Gastroesophageal sphincter (tissue), 3 donors: ENCODE measurements at regions not wholly inside any gene's neighbourhood (a gene's known extent, or its start where the extent isn't known, plus 50 kb on each side); places are given as distances from the start of the nearest gene placed in this dataset.

Experiments
- EP300 ChIP-seq: sonication (generic); formaldehyde crosslinking; IDR thresholded peaks from one replicate; pipeline ENCODE4 v1.6.1; 2017; ENCODE audit warnings: antibody characterized with exemption, mild to moderate bottlenecking
- POLR2A ChIP-seq, 2 donors: fragments of 450-650 bp; IDR thresholded peaks; one replicate each; pipeline ENCODE4 v1.6.1; 2017; ENCODE audit warnings: antibody characterized with exemption in 2 of 2, mild to moderate bottlenecking in 2 of 2, moderate library complexity in 1 of 2
- POLR2AphosphoS5 ChIP-seq: sonication (generic); formaldehyde crosslinking; IDR thresholded peaks from one replicate; pipeline ENCODE4 v1.6.1; 2017; ENCODE audit warnings: antibody characterized with exemption
- TF ChIP-seq, protein P1 (sequence below), 4 experiments: fragments of 200-600 bp in 2 of 4; fragments of 450-650 bp in 2 of 4; sonication (generic) in 1 of 4; IDR thresholded peaks; one replicate each; pipeline ENCODE4 v1.5.1; 2017 to 2019; ENCODE audit warnings: antibody characterized with exemption in 4 of 4, mild to moderate bottlenecking in 2 of 4, moderate library complexity in 2 of 4

DNA sequence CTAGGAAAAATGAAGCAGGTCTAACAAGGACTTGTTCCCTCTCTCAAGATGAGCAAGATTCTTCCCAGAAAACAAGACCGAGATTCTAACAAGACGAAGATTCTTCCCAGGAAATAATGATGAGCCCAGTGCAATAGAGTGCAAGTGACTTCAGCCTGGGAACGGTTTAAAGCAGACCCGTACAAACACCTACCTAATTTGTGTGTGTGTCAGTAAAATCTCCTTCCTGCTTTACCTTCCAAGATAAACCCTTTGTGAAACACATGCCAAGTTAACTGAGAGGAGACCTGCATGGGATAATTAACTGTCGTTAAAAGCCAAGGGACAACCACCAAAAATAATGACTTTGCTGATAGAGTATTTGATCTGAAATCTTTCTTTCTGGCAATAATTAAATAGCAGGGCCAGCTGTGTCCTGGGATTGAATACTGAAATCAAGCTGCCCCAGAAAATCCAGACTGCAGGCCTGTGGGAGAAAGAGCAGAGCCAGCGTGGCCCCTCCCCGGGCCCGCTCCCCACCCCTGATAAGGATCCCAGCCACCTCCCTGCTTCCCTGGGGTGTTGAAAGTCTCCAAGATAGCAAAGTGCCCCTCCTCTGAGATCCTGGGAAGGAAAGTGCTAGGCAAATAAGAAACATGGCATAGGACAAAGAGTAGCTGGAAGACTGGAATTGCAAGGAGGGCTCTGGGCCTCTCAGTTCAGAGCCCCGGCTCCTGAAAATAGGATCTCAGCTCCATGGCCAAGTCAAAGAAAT lies 145.5 kb downstream of the CYP26B1 start:
- TF ChIP-seq POLR2A (IDR thresholded peaks at IDR 0.05) (no peak), POLR2AphosphoS5 (no peak), EP300 (no peak)
- TF ChIP-seq, protein P1, sequence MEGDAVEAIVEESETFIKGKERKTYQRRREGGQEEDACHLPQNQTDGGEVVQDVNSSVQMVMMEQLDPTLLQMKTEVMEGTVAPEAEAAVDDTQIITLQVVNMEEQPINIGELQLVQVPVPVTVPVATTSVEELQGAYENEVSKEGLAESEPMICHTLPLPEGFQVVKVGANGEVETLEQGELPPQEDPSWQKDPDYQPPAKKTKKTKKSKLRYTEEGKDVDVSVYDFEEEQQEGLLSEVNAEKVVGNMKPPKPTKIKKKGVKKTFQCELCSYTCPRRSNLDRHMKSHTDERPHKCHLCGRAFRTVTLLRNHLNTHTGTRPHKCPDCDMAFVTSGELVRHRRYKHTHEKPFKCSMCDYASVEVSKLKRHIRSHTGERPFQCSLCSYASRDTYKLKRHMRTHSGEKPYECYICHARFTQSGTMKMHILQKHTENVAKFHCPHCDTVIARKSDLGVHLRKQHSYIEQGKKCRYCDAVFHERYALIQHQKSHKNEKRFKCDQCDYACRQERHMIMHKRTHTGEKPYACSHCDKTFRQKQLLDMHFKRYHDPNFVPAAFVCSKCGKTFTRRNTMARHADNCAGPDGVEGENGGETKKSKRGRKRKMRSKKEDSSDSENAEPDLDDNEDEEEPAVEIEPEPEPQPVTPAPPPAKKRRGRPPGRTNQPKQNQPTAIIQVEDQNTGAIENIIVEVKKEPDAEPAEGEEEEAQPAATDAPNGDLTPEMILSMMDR (IDR thresholded peaks at IDR 0.05), result no peak
